ENCODE measurements at regions not wholly inside any gene's neighbourhood (a gene's known extent, or its start where the extent isn't known, plus 50 kb on each side); places are given as distances from the start of the nearest gene placed in this dataset.

GRCh38 chr2:61640406-61640805 is 102.2 kb upstream of the XPO1 start:
- H3K4me1 Mint-ChIP-seq, result no peaks in the 10 kb centered on the region
- Histone ChIP-seq H2AFZ (ENCODE audit: insufficient read depth, low read depth, low read length, poor library complexity, severe bottlenecking) (no peak overlapping the region), H3K9ac (ENCODE audit: insufficient read depth, low read length, poor library complexity, severe bottlenecking) (no peak overlapping the region), H3K9me3 (replicated peaks in 1 of 2; ENCODE audit: control insufficient read depth in 1 of 2, insufficient read depth in 1 of 2, low read length in 2 of 2) (no peaks in the 10 kb centered on the region), H3K79me2 (ENCODE audit: insufficient read depth, low read length) (no peaks in the 10 kb centered on the region), H4K20me1 (ENCODE audit: insufficient read depth, low read length) (no peaks in the 10 kb centered on the region), H3K27me3 (ENCODE audit: control insufficient read depth in 2 of 2, insufficient read depth in 2 of 2, low read length in 2 of 2) (no peaks in the 10 kb centered on the region), H3K36me3 (replicated peaks in 1 of 2; ENCODE audit: control insufficient read depth in 1 of 2, insufficient read depth in 2 of 2, low read length in 2 of 2) (no peaks in the 10 kb centered on the region), H3K4me1 (ENCODE audit: control insufficient read depth in 1 of 2, insufficient read depth in 2 of 2, low read length in 2 of 2) (no peaks in the 10 kb centered on the region), H3K4me2 (replicated peaks; ENCODE audit: extremely low read depth, low read length, poor library complexity, severe bottlenecking) (no peak overlapping the region), H3K27ac (ENCODE audit: low read depth in 1 of 2, low read length in 2 of 2) (no peak overlapping the region), H3K4me3 (replicated peaks in 1 of 3; ENCODE audit: low read depth in 2 of 3, low read length in 3 of 3) (no peak overlapping the region)
- H3K27ac Mint-ChIP-seq, result no peak overlapping the region
- 100% methylated on average over 2 of the region's 2 CpGs for WGBS (ENCODE audit: insufficient coverage)
- H3K4me3 Mint-ChIP-seq, result no peak overlapping the region
- H3K9me3 Mint-ChIP-seq, result peaks cover 0 to 2% (median 0%) of the 10 kb centered on the region in 7 donors
- H3K36me3 Mint-ChIP-seq, result no peaks in the 10 kb centered on the region
- TF ChIP-seq, protein P1, sequence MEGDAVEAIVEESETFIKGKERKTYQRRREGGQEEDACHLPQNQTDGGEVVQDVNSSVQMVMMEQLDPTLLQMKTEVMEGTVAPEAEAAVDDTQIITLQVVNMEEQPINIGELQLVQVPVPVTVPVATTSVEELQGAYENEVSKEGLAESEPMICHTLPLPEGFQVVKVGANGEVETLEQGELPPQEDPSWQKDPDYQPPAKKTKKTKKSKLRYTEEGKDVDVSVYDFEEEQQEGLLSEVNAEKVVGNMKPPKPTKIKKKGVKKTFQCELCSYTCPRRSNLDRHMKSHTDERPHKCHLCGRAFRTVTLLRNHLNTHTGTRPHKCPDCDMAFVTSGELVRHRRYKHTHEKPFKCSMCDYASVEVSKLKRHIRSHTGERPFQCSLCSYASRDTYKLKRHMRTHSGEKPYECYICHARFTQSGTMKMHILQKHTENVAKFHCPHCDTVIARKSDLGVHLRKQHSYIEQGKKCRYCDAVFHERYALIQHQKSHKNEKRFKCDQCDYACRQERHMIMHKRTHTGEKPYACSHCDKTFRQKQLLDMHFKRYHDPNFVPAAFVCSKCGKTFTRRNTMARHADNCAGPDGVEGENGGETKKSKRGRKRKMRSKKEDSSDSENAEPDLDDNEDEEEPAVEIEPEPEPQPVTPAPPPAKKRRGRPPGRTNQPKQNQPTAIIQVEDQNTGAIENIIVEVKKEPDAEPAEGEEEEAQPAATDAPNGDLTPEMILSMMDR (IDR thresholded peaks at IDR 0.05), result no peak
- intact Hi-C loops (cut with micrococcal nuclease), result no loop called here
- DNase-seq, result no peak
- H3K27me3 Mint-ChIP-seq (ENCODE audit: low read depth in 3 of 3), result peaks cover 0 to 3% (median 1%) of the 10 kb centered on the region in 3 donors

DNA sequence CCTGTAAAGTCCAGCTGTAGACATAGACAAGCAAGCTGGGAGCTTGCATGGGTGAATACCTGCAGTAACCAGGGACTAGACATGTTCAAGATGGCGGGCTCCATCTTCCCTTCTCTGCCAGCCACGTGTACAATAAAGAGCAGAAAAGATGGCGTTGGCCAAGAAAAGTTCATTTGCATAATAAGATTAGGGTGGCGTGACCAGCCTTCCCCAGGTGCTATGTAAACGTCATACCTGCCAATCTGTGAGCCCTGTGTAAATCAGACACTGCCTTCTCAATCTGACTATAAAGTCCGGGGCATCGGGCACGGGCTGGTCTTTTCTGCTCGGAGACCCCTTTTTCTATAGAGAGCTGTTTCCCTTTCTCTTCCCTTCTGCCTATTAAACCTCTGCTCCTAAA is 101.6 kb upstream of the XPO1 start:
- Histone ChIP-seq H3K4me1 (ENCODE audit: control insufficient read depth in 1 of 2, insufficient read depth in 2 of 2, low read length in 2 of 2) (no peaks in the 10 kb centered on the region), H3K9me3 (replicated peaks in 1 of 2; ENCODE audit: control insufficient read depth in 1 of 2, insufficient read depth in 1 of 2, low read length in 2 of 2) (no peaks in the 10 kb centered on the region), H3K27ac (ENCODE audit: low read depth in 1 of 2, low read length in 2 of 2) (no peak overlapping the region), H3K79me2 (ENCODE audit: insufficient read depth, low read length) (no peaks in the 10 kb centered on the region), H3K36me3 (replicated peaks in 1 of 2; ENCODE audit: control insufficient read depth in 1 of 2, insufficient read depth in 2 of 2, low read length in 2 of 2) (no peaks in the 10 kb centered on the region), H3K9ac (ENCODE audit: insufficient read depth, low read length, poor library complexity, severe bottlenecking) (no peak overlapping the region), H3K4me2 (replicated peaks; ENCODE audit: extremely low read depth, low read length, poor library complexity, severe bottlenecking) (no peak overlapping the region), H3K27me3 (ENCODE audit: control insufficient read depth in 2 of 2, insufficient read depth in 2 of 2, low read length in 2 of 2) (no peaks in the 10 kb centered on the region), H2AFZ (ENCODE audit: insufficient read depth, low read depth, low read length, poor library complexity, severe bottlenecking) (no peak overlapping the region), H4K20me1 (ENCODE audit: insufficient read depth, low read length) (no peaks in the 10 kb centered on the region), H3K4me3 (replicated peaks in 1 of 3; ENCODE audit: low read depth in 2 of 3, low read length in 3 of 3) (no peak overlapping the region)
- no peaks in the 10 kb centered on the region for H3K4me1 Mint-ChIP-seq
- no peak overlapping the region for H3K27ac Mint-ChIP-seq
- intact Hi-C loops (cut with micrococcal nuclease), result no loop called here
- H3K9me3 Mint-ChIP-seq, result peaks cover 0 to 2% (median 0%) of the 10 kb centered on the region in 7 donors
- TF ChIP-seq, protein P1 (IDR thresholded peaks at IDR 0.05), result no peak
- 95% methylated on average over 3 of the region's 9 CpGs for WGBS (ENCODE audit: insufficient coverage)
- no peak overlapping the region for H3K4me3 Mint-ChIP-seq
- H3K27me3 Mint-ChIP-seq (ENCODE audit: low read depth in 3 of 3), result peaks cover 0 to 3% (median 1%) of the 10 kb centered on the region in 3 donors
- H3K36me3 Mint-ChIP-seq, result no peaks in the 10 kb centered on the region
- DNase-seq, result no peak
